ENCODE measurements at regions not wholly inside any gene's neighbourhood (a gene's known extent, or its start where the extent isn't known, plus 50 kb on each side); places are given as distances from the start of the nearest gene placed in this dataset.

GRCh38 chr1:820962-821361 is 102.8 kb upstream of the SAMD11 start:
- no peak for TF ChIP-seq PATZ1 (CRISPR knock-in tag; IDR thresholded peaks at IDR 0.05; ENCODE audit: borderline replicate concordance)
- TF ChIP-seq RARB (CRISPR knock-in tag; IDR thresholded peaks at IDR 0.05), result no peak

Data from SK-N-SH treated with all-trans-retinoic acid at 6 μM for 48 hours (cell line).